Glutamatergic neuron (in vitro differentiated cells): ENCODE measurements at regions not wholly inside any gene's neighbourhood (a gene's known extent, or its start where the extent isn't known, plus 50 kb on each side); places are given as distances from the start of the nearest gene placed in this dataset.

Experiments used
- DNase-seq: peaks from one replicate; pipeline ENCODE4 v3.0.0; 2022
- H3K27ac Mint-ChIP-seq: one replicate; pipeline ENCODE4 v1.8.0; 2020; ENCODE audit warnings: mild to moderate bottlenecking, mixed read lengths, inconsistent platforms; ENCODE audit not compliant: unreplicated experiment
- H3K27me3 Mint-ChIP-seq: one replicate; pipeline ENCODE4 v1.8.0; 2020; ENCODE audit warnings: mild to moderate bottlenecking, moderate library complexity, mixed read lengths, inconsistent platforms; ENCODE audit not compliant: unreplicated experiment
- H3K36me3 Mint-ChIP-seq: one replicate; pipeline ENCODE4 v1.8.0; 2020; ENCODE audit warnings: mild to moderate bottlenecking, mixed read lengths, inconsistent platforms; ENCODE audit not compliant: unreplicated experiment
- H3K4me1 Mint-ChIP-seq: one replicate; pipeline ENCODE4 v1.8.0; 2020; ENCODE audit warnings: mild to moderate bottlenecking, low read depth, mixed read lengths, inconsistent platforms; ENCODE audit not compliant: unreplicated experiment
- H3K4me3 Mint-ChIP-seq: one replicate; pipeline ENCODE4 v1.8.0; 2020; ENCODE audit warnings: mild to moderate bottlenecking, mixed read lengths, inconsistent platforms; ENCODE audit not compliant: unreplicated experiment
- H3K9me3 Mint-ChIP-seq: one replicate; pipeline ENCODE4 v1.8.0; 2020; ENCODE audit warnings: mild to moderate bottlenecking, moderate library complexity, mixed read lengths, inconsistent platforms; ENCODE audit not compliant: unreplicated experiment
- CTCF ChIP-seq: fragments of 200-600 bp; sonication (generic); IDR thresholded peaks from one replicate; pipeline ENCODE4 v1.5.0; 2021; ENCODE audit not compliant: partially characterized antibody, unreplicated experiment

- no peaks in the 10 kb centered on the region for H3K36me3 Mint-ChIP-seq
- no peaks in the 10 kb centered on the region for H3K27me3 Mint-ChIP-seq
- DNase-seq: no peak
- no peak for TF ChIP-seq CTCF
- H3K4me3 Mint-ChIP-seq: no peak overlapping the region
- H3K27ac Mint-ChIP-seq: no peak overlapping the region
- no peaks in the 10 kb centered on the region for H3K9me3 Mint-ChIP-seq
- H3K4me1 Mint-ChIP-seq: peaks cover 7% of the 10 kb centered on the region
These were observed 920.9 kb upstream of the PCDH20 start for GRCh38 chr13:62336507-62336906.

DNA sequence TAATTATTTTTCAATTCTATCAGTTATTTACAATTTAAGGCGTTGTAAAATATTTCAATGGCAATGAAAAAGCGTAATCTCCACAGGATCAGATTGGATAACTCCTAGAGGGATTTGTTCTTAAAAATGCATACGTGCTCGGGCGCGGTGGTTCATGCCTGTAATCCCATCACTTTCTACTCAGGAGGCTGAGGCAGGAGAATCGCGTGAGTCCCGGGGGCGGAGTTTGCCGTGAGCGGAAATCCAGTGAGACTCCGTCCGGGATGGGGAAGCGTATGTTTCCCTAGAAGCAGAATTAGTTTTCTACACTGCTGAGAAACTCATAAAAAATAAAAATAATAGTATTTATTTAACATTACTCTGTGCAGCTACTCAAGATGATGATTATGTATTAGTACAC lies 917.8 kb upstream of the PCDH20 start:
- TF ChIP-seq CTCF: no peak

DNA sequence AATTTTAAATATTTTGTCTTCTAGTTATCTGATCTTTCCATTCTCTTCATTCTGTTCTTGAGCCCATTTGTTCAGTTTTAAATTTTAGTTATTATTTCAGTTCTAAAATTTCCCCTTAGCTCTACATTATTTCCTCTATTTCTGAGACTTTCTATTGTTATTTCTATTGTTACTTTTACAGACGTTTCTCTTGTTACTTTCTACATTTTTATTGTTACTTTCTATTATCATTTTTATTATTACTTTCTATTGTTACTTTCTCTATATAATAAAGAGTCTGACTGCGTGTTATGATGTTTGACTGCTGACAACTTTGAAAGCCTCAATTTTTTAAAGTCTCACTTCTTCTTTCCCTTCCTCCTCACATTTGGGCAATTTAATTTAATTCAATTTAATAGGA lies 915.7 kb upstream of the PCDH20 start:
- Mint-ChIP-seq H3K4me1 (no peaks in the 10 kb centered on the region), H3K4me3 (no peak overlapping the region)
- TF ChIP-seq CTCF: no peak

More for the DNA sequence above, 917.8 kb upstream of the PCDH20 start:
- Mint-ChIP-seq H3K27me3 (no peaks in the 10 kb centered on the region), H3K4me1 (peaks cover 7% of the 10 kb centered on the region), H3K4me3 (no peak overlapping the region), H3K9me3 (no peaks in the 10 kb centered on the region), H3K27ac (no peak overlapping the region), H3K36me3 (no peaks in the 10 kb centered on the region)
- no peak for DNase-seq

DNA sequence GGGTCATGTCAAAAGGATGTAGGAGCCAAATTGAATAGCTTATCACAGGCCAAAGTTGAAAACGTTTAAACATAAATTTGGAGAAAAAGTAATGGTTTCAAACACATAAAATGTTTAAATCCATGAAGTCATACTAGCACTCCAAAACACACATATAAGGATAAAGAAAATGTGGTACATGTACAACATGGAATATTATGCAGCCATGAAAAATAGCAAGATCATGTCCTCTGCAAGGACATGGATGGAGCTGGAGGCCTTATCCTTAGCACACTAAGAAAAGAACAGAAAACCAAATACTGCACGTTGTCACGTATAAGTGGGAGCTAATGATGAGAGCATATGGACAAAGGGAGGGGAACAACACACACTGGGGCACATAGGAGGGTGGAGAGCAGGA lies 911.7 kb upstream of the PCDH20 start:
- Mint-ChIP-seq H3K4me3 (no peak overlapping the region), H3K27me3 (peaks cover 3% of the 10 kb centered on the region), H3K27ac (no peak overlapping the region), H3K9me3 (no peaks in the 10 kb centered on the region), H3K36me3 (no peaks in the 10 kb centered on the region), H3K4me1 (no peaks in the 10 kb centered on the region)
- DNase-seq: no peak
- TF ChIP-seq CTCF: no peak

More for the DNA sequence above, 915.7 kb upstream of the PCDH20 start:
- Mint-ChIP-seq H3K36me3 (no peaks in the 10 kb centered on the region), H3K9me3 (no peaks in the 10 kb centered on the region), H3K27me3 (peaks cover 3% of the 10 kb centered on the region), H3K27ac (no peak overlapping the region)
- no peak for DNase-seq

GRCh38 chr13:62324842-62325241 lies 909.2 kb upstream of the PCDH20 start:
- Mint-ChIP-seq H3K36me3 (no peaks in the 10 kb centered on the region), H3K9me3 (no peaks in the 10 kb centered on the region), H3K27ac (no peak overlapping the region), H3K4me1 (no peaks in the 10 kb centered on the region), H3K4me3 (no peak overlapping the region), H3K27me3 (peaks cover 3% of the 10 kb centered on the region)
- TF ChIP-seq CTCF: no peak
- DNase-seq: no peak
